ENCODE measurements at regions not wholly inside any gene's neighbourhood (a gene's known extent, or its start where the extent isn't known, plus 50 kb on each side); places are given as distances from the start of the nearest gene placed in this dataset.
"Not testable (repeated sequence)": the region's sequence is repeated elsewhere in the genome, so short reads cannot be mapped to it uniquely, and the experiment has no call there.

- DNase-seq, result no peak
Observed at GRCh38 chr1:82386365-82387011, 585.8 kb downstream of the ADGRL2 start.

- DNase-seq, result no peak
Observed at GRCh38 chr1:82384776-82385175, 584.0 kb downstream of the ADGRL2 start.

GRCh38 chr1:82377201-82377884, 576.6 kb downstream of the ADGRL2 start:
- DNase-seq, result no peak

GRCh38 chr1:82373710-82374109, 573.0 kb downstream of the ADGRL2 start:
- no peak for DNase-seq

- DNase-seq, result no peak
Observed at GRCh38 chr1:82371844-82372498, 571.2 kb downstream of the ADGRL2 start.

GRCh38 chr1:82367456-82367855, 566.7 kb downstream of the ADGRL2 start:
- no peak for DNase-seq

GRCh38 chr1:82366689-82367088, 566.0 kb downstream of the ADGRL2 start:
- no peak for DNase-seq

GRCh38 chr1:82359541-82359940, 558.8 kb downstream of the ADGRL2 start:
- not testable (repeated sequence) for DNase-seq

GRCh38 chr1:82358706-82359105, 558.0 kb downstream of the ADGRL2 start:
- DNase-seq, result not testable (repeated sequence)

GRCh38 chr1:82354546-82354945, 553.8 kb downstream of the ADGRL2 start:
- not testable (repeated sequence) for DNase-seq

GRCh38 chr1:82348487-82348886, 547.8 kb downstream of the ADGRL2 start:
- DNase-seq, result no peak

GRCh38 chr1:82346141-82346540, 545.4 kb downstream of the ADGRL2 start:
- no peak for DNase-seq

GRCh38 chr1:82343381-82343780, 542.6 kb downstream of the ADGRL2 start:
- DNase-seq, result no peak

GRCh38 chr1:82337635-82338034, 536.9 kb downstream of the ADGRL2 start:
- DNase-seq, result no peak

- no peak for DNase-seq
Observed at GRCh38 chr1:82330330-82330729, 529.6 kb downstream of the ADGRL2 start.

GRCh38 chr1:82329226-82329625, 528.5 kb downstream of the ADGRL2 start:
- DNase-seq, result no peak

- DNase-seq, result no peak
Observed at GRCh38 chr1:82323144-82323841, 522.6 kb downstream of the ADGRL2 start.

- DNase-seq, result no peak
Observed at GRCh38 chr1:82321794-82322193, 521.1 kb downstream of the ADGRL2 start.

- DNase-seq, result no peak
Observed at GRCh38 chr1:82319546-82319945, 518.8 kb downstream of the ADGRL2 start.

GRCh38 chr1:82318921-82319320, 518.2 kb downstream of the ADGRL2 start:
- no peak for DNase-seq

GRCh38 chr1:82318265-82318664, 517.5 kb downstream of the ADGRL2 start:
- no peak for DNase-seq

- DNase-seq, result no peak
Observed at GRCh38 chr1:82317671-82318070, 516.9 kb downstream of the ADGRL2 start.

- no peak for DNase-seq
Observed at GRCh38 chr1:82299656-82300055, 498.9 kb downstream of the ADGRL2 start.

GRCh38 chr1:82299056-82299455, 498.3 kb downstream of the ADGRL2 start:
- no peak for DNase-seq

Measured in CD4-positive, alpha-beta T cell treated with Interleukin-4 for 1 hour (primary cell).